K562 (cell line): ENCODE measurements at regions not wholly inside any gene's neighbourhood (a gene's known extent, or its start where the extent isn't known, plus 50 kb on each side); places are given as distances from the start of the nearest gene placed in this dataset.

Experiments used
- ARID3A ChIP-seq: IDR thresholded peaks from 2 replicates; pipeline ENCODE4 v1.6.1; 2012; ENCODE audit warnings: low read depth, low read length, improper control_type of control experiment, borderline replicate concordance
- FOSL1 ChIP-seq: fragments of 200-800 bp; sonication (Bioruptor generic); conservative IDR thresholded peaks from 2 replicates; pipeline ENCODE4 v1.6.1; 2016; ENCODE audit warnings: missing genetic modification characterization, missing compliant biosample characterization
- GTF2F1 ChIP-seq: IDR thresholded peaks from 2 replicates; pipeline ENCODE4 v1.6.1; 2011; ENCODE audit warnings: low read depth, low read length, improper control_type of control experiment
- MAFK ChIP-seq: IDR thresholded peaks from 2 replicates; pipeline ENCODE4 v1.6.1; 2011; ENCODE audit warnings: low read length, improper control_type of control experiment
- MEIS2 ChIP-seq: fragments of 450-650 bp; IDR thresholded peaks from 2 replicates; pipeline ENCODE4 v1.6.1; 2014; ENCODE audit warnings: mild to moderate bottlenecking; ENCODE audit not compliant: partially characterized antibody
- MNT ChIP-seq, 2 experiments: fragments of 450-650 bp; conservative IDR thresholded peaks; 2 replicates each; pipeline ENCODE4 v1.6.1; 2017; ENCODE audit warnings: mild to moderate bottlenecking in 2 of 2, moderate library complexity in 2 of 2
- RCOR1 ChIP-seq, 2 experiments: IDR thresholded peaks; 2 replicates each; pipeline ENCODE4 v1.6.1; 2012; ENCODE audit warnings: low read depth in 2 of 2, low read length in 2 of 2, borderline replicate concordance in 1 of 2, improper control_type of control experiment in 1 of 2
- TARDBP ChIP-seq: fragments of 450-650 bp; IDR thresholded peaks from 2 replicates; pipeline ENCODE4 v1.6.1; 2016
- TCF15 ChIP-seq: fragments of 250-450 bp; sonication (Bioruptor Pico); IDR thresholded peaks from 2 replicates; pipeline ENCODE4 v1.8.0; 2022; ENCODE audit warnings: moderate library complexity, mild to moderate bottlenecking, inconsistent platforms
- TEAD2 ChIP-seq: fragments of 450-650 bp; IDR thresholded peaks from 2 replicates; pipeline ENCODE4 v1.6.1; 2016; ENCODE audit warnings: missing genetic modification characterization, control low read depth, missing compliant biosample characterization
- ZBTB34 ChIP-seq: fragments of 250-450 bp; sonication (Bioruptor Pico); IDR thresholded peaks from 2 replicates; pipeline ENCODE4 v1.8.0; 2021; ENCODE audit warnings: mild to moderate bottlenecking, moderate library complexity
- ZNF175 ChIP-seq: fragments of 200-800 bp; sonication (Bioruptor generic); IDR thresholded peaks from 2 replicates; pipeline ENCODE4 v1.6.1; 2016; ENCODE audit warnings: low read depth, mild to moderate bottlenecking, missing genetic modification characterization, missing compliant biosample characterization
- ZNF583 ChIP-seq: fragments of 250-450 bp; sonication (Bioruptor Pico); IDR thresholded peaks from 2 replicates; pipeline ENCODE4 v1.4.0; 2020
- ZNF589 ChIP-seq: fragments of 200-800 bp; sonication (Bioruptor generic); IDR thresholded peaks from 2 replicates; pipeline ENCODE4 v1.6.1; 2016; ENCODE audit warnings: low read depth, missing genetic modification characterization, missing compliant biosample characterization
- ZNF707 ChIP-seq: fragments of 250-450 bp; sonication (Bioruptor Pico); conservative IDR thresholded peaks from 2 replicates; pipeline ENCODE4 v1.8.0; 2022; ENCODE audit warnings: inconsistent platforms, mild to moderate bottlenecking, moderate library complexity

GRCh38 chr16:79816081-79816497 lies 215.6 kb upstream of the MAF start (continued):
- no peak for TF ChIP-seq TCF15
- peak; percentile 80 for TF ChIP-seq FOSL1 (tag)
- no peak for TF ChIP-seq TEAD2 (tag)
- peak in 1 of 2 experiments; percentile 44; a peak in 1 of 4 replicates for TF ChIP-seq MNT (conservative IDR thresholded peaks at IDR 0.05)
- TF ChIP-seq ZBTB34 (CRISPR knock-in tag): no peak
- no peak for TF ChIP-seq ZNF583 (CRISPR knock-in tag)
- TF ChIP-seq ZNF589: 0 out of 2 replicates have a peak, but pooled peaks have one; percentile 38
- TF ChIP-seq MEIS2: peak; percentile 59
- TF ChIP-seq TARDBP: no peak
- TF ChIP-seq GTF2F1: no peak
- TF ChIP-seq ARID3A: no peak
- 0 out of 2 replicates have a peak, but pooled peaks have one; percentile 34 for TF ChIP-seq ZNF175 (CRISPR knock-in tag)
- no peak for TF ChIP-seq ZNF707
- TF ChIP-seq RCOR1 (IDR thresholded peaks at IDR 0.05; ENCODE audit: borderline replicate concordance in 1 of 2, low read depth in 2 of 2, low read length in 2 of 2): peak in 1 of 2 experiments; percentile 44; a peak in 1 of 4 replicates
- peak; percentile 42 for TF ChIP-seq MAFK
